ENCODE measurements at regions not wholly inside any gene's neighbourhood (a gene's known extent, or its start where the extent isn't known, plus 50 kb on each side); places are given as distances from the start of the nearest gene placed in this dataset.

DNA sequence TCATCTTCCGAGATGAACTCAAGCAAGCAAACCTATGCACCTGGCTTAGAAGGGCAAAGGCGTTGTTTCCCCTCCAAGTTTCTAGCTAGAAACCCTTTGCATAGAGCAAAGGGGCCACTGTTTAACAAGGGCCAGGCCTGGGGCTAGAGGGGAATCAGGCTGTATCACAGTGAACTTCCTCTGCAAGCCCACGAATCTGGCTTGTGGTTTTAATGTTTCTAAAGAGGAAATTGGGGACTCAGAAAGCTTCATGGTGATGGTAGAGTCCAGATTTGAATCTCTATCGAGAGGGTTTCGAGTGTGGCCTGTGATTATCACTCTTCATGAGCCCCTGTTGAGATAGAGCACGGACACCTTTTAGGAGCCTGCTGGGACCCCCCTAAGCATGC lies 189.9 kb downstream of the VRK1 start:
- BruUV-seq (replicated peaks): no TSS peak
- no peak for FAIRE-seq
- no peaks in the 10 kb centered on the region for H3K27me3 ChIP-seq (ENCODE audit: control insufficient read depth in 1 of 2, insufficient read depth in 2 of 2, low read length in 2 of 2)
- no peak for TF ChIP-seq MIER3 (CRISPR knock-in tag; IDR thresholded peaks at IDR 0.05; ENCODE audit: borderline replicate concordance)
- TF ChIP-seq, protein P1, sequence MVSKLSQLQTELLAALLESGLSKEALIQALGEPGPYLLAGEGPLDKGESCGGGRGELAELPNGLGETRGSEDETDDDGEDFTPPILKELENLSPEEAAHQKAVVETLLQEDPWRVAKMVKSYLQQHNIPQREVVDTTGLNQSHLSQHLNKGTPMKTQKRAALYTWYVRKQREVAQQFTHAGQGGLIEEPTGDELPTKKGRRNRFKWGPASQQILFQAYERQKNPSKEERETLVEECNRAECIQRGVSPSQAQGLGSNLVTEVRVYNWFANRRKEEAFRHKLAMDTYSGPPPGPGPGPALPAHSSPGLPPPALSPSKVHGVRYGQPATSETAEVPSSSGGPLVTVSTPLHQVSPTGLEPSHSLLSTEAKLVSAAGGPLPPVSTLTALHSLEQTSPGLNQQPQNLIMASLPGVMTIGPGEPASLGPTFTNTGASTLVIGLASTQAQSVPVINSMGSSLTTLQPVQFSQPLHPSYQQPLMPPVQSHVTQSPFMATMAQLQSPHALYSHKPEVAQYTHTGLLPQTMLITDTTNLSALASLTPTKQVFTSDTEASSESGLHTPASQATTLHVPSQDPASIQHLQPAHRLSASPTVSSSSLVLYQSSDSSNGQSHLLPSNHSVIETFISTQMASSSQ (IDR thresholded peaks at IDR 0.05; ENCODE audit: low read depth): no peak
- TF ChIP-seq, protein P1 (CRISPR knock-in tag; IDR thresholded peaks at IDR 0.05; ENCODE audit: borderline replicate concordance): no peak
- TF ChIP-seq TRIM24 (CRISPR knock-in tag; IDR thresholded peaks at IDR 0.05): no peak
- TF ChIP-seq, protein P2, sequence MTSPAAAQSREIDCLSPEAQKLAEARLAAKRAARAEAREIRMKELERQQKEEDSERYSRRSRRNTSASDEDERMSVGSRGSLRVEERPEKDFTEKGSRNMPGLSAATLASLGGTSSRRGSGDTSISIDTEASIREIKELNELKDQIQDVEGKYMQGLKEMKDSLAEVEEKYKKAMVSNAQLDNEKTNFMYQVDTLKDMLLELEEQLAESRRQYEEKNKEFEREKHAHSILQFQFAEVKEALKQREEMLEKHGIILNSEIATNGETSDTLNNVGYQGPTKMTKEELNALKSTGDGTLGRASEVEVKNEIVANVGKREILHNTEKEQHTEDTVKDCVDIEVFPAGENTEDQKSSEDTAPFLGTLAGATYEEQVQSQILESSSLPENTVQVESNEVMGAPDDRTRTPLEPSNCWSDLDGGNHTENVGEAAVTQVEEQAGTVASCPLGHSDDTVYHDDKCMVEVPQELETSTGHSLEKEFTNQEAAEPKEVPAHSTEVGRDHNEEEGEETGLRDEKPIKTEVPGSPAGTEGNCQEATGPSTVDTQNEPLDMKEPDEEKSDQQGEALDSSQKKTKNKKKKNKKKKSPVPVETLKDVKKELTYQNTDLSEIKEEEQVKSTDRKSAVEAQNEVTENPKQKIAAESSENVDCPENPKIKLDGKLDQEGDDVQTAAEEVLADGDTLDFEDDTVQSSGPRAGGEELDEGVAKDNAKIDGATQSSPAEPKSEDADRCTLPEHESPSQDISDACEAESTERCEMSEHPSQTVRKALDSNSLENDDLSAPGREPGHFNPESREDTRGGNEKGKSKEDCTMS (CRISPR knock-in tag; conservative IDR thresholded peaks at IDR 0.05): no peak
- TF ChIP-seq, protein P3, sequence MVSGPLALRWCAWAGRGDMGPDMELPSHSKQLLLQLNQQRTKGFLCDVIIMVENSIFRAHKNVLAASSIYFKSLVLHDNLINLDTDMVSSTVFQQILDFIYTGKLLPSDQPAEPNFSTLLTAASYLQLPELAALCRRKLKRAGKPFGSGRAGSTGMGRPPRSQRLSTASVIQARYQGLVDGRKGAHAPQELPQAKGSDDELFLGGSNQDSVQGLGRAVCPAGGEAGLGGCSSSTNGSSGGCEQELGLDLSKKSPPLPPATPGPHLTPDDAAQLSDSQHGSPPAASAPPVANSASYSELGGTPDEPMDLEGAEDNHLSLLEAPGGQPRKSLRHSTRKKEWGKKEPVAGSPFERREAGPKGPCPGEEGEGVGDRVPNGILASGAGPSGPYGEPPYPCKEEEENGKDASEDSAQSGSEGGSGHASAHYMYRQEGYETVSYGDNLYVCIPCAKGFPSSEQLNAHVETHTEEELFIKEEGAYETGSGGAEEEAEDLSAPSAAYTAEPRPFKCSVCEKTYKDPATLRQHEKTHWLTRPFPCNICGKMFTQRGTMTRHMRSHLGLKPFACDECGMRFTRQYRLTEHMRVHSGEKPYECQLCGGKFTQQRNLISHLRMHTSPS (CRISPR knock-in tag; IDR thresholded peaks at IDR 0.05; ENCODE audit: low read depth): no peak
- no peak for TF ChIP-seq ZNF781 (CRISPR knock-in tag; IDR thresholded peaks at IDR 0.05; ENCODE audit: borderline replicate concordance, not compliant biosample characterization)
- TF ChIP-seq, protein P4, sequence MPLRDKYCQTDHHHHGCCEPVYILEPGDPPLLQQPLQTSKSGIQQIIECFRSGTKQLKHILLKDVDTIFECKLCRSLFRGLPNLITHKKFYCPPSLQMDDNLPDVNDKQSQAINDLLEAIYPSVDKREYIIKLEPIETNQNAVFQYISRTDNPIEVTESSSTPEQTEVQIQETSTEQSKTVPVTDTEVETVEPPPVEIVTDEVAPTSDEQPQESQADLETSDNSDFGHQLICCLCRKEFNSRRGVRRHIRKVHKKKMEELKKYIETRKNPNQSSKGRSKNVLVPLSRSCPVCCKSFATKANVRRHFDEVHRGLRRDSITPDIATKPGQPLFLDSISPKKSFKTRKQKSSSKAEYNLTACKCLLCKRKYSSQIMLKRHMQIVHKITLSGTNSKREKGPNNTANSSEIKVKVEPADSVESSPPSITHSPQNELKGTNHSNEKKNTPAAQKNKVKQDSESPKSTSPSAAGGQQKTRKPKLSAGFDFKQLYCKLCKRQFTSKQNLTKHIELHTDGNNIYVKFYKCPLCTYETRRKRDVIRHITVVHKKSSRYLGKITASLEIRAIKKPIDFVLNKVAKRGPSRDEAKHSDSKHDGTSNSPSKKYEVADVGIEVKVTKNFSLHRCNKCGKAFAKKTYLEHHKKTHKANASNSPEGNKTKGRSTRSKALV (CRISPR knock-in tag; IDR thresholded peaks at IDR 0.05): no peak
- no peak for TF ChIP-seq REXO4 (CRISPR knock-in tag; IDR thresholded peaks at IDR 0.05; ENCODE audit: borderline replicate concordance)
- TF ChIP-seq ZNF136 (CRISPR knock-in tag; IDR thresholded peaks at IDR 0.05; ENCODE audit: low read depth): no peak
- no peak for TF ChIP-seq ZNF121 (CRISPR knock-in tag; IDR thresholded peaks at IDR 0.05)
- no peak for TF ChIP-seq ZNF558 (CRISPR knock-in tag; IDR thresholded peaks at IDR 0.05; ENCODE audit: borderline replicate concordance)
- TF ChIP-seq MYC (CRISPR knock-in tag; IDR thresholded peaks at IDR 0.05; ENCODE audit: borderline replicate concordance): no peak
- H4K20me1 ChIP-seq (ENCODE audit: insufficient read depth, low read length): no peaks in the 10 kb centered on the region
- no peak overlapping the region for H3K4me2 ChIP-seq (ENCODE audit: low read depth, low read length)
- no peaks in the 10 kb centered on the region for H3K36me3 ChIP-seq (replicated peaks in 1 of 2; ENCODE audit: control insufficient read depth in 1 of 2, insufficient read depth in 2 of 2, low read length in 2 of 2)
- no peaks in the 10 kb centered on the region for H3K4me1 ChIP-seq (ENCODE audit: insufficient read depth, low read length)
- no peaks in the 10 kb centered on the region for H3K9me3 ChIP-seq (ENCODE audit: low read length)
- intact Hi-C loops (cut with micrococcal nuclease; ENCODE audit: unreplicated experiment) (no loop called here), in situ Hi-C loops (cut with HindIII; ENCODE audit: extremely low pct_ligation_motif_present, low pct_unique_long_range_greater_than_20kb) (no loop called here)
- H3K27ac ChIP-seq (ENCODE audit: extremely low read length, insufficient read depth, low read length): no peak overlapping the region
- ATAC-seq: no peak
- DNase-seq (ENCODE audit: low spot score): no peak
- POLR2A ChIA-PET: no interaction called here
- no peaks in the 10 kb centered on the region for H3K79me2 ChIP-seq (ENCODE audit: insufficient read depth, low read length)
- H3K9ac ChIP-seq (ENCODE audit: insufficient read depth, low read depth, low read length): no peak overlapping the region
- WGBS (ENCODE audit: low lambda C conversion rate): 2% methylated on average over 6 of the region's 6 CpGs
- H3K4me3 ChIP-seq (replicated peaks in 1 of 3; ENCODE audit: insufficient read depth in 1 of 3, low read depth in 2 of 3, low read length in 3 of 3): no peak overlapping the region
- H2AFZ ChIP-seq (ENCODE audit: low read length): no peak overlapping the region
- CTCF ChIA-PET (ENCODE audit: low intra/inter-chr PET ratio, low total read pairs): no interaction called here

Measured in HepG2 (cell line).